BJ (cell line): ENCODE measurements at regions not wholly inside any gene's neighbourhood (a gene's known extent, or its start where the extent isn't known, plus 50 kb on each side); places are given as distances from the start of the nearest gene placed in this dataset.

Source experiments
- CTCF ChIA-PET: fragments of 350-600 bp; formaldehyde crosslinking; extraction: SDS; loops from one replicate; lab custom pipeline; 2021; ENCODE audit warnings: antibody characterized with exemption, inconsistent platforms; lab: Yijun Ruan, JAX
- POLR2A ChIA-PET: fragments of 300-600 bp; sonication (Branson Sonifier 250); formaldehyde crosslinking; extraction: SDS; loops from one replicate; lab custom pipeline; 2021; ENCODE audit warnings: antibody characterized with exemption; lab: Charles Lee
- DNase-seq: peaks from one replicate; pipeline ENCODE4 v3.0.0-alpha.2; 2011; ENCODE audit warnings: low read depth
- H3K27me3 ChIP-seq: 2 replicates; pipeline ENCODE4 v1.6.0; 2011; ENCODE audit warnings: low read length; ENCODE audit not compliant: control insufficient read depth, insufficient read depth
- H3K36me3 ChIP-seq: 2 replicates; pipeline ENCODE4 v1.5.1; 2011; ENCODE audit warnings: low read length; ENCODE audit not compliant: control insufficient read depth, insufficient read depth
- H3K4me3 ChIP-seq: 2 replicates; pipeline ENCODE4 v1.5.1; 2011; ENCODE audit warnings: low read depth, mild to moderate bottlenecking, control low read depth, low read length
- TF ChIP-seq, protein P1 (sequence below): IDR thresholded peaks from 2 replicates; pipeline ENCODE4 v1.5.1; 2011; ENCODE audit warnings: low read depth, mild to moderate bottlenecking, control low read depth, inconsistent platforms, low read length, moderate library complexity; ENCODE audit not compliant: insufficient read depth

DNA sequence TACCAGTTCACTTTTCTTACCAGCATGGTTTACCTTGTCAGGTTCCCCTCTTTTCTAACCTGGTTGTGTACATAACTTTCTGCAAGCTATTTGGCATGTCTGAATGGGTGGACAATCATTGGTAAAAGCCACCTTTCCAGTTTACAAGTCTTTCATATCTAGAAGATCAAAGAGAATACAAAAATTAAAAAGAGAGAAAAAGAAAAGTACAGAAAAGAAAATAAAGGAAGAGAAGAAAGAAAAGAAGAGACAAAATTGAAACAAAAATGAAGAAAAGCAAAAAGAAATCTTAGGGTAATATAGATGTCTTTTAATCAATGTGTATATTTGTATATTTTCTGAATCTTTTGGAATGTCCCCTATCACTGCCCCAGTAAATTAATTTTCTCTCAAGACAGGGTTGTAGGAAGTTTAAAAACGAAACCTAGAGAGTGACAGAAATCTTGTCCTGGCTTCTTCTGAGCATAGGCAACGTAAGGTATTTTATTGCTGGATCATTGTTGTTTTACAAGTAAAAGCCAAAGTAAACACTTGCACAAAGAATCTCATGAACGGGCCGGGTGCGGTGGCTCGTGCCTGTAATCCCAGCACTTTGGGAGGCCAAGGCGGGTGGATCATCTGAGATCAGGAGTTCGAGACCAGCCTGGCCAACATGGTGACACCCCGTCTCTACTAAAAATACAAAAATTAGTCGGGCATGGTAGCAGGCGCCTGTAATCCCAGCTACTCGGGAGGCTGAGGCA, 98.7 kb upstream of the IFNE start:
- H3K36me3 ChIP-seq = no peaks in the 10 kb centered on the region
- ChIA-PET POLR2A (no interaction called here), CTCF (interaction anchor here (1.4 kb wide), 2 partner anchors 23 to 126 kb away, joined by 3 read pairs; no protein-coding TSS in a partner anchor)
- no peak overlapping the region for H3K4me3 ChIP-seq
- DNase-seq = no peak
- H3K27me3 ChIP-seq = no peaks in the 10 kb centered on the region
- TF ChIP-seq, protein P1, sequence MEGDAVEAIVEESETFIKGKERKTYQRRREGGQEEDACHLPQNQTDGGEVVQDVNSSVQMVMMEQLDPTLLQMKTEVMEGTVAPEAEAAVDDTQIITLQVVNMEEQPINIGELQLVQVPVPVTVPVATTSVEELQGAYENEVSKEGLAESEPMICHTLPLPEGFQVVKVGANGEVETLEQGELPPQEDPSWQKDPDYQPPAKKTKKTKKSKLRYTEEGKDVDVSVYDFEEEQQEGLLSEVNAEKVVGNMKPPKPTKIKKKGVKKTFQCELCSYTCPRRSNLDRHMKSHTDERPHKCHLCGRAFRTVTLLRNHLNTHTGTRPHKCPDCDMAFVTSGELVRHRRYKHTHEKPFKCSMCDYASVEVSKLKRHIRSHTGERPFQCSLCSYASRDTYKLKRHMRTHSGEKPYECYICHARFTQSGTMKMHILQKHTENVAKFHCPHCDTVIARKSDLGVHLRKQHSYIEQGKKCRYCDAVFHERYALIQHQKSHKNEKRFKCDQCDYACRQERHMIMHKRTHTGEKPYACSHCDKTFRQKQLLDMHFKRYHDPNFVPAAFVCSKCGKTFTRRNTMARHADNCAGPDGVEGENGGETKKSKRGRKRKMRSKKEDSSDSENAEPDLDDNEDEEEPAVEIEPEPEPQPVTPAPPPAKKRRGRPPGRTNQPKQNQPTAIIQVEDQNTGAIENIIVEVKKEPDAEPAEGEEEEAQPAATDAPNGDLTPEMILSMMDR = no peak

DNA sequence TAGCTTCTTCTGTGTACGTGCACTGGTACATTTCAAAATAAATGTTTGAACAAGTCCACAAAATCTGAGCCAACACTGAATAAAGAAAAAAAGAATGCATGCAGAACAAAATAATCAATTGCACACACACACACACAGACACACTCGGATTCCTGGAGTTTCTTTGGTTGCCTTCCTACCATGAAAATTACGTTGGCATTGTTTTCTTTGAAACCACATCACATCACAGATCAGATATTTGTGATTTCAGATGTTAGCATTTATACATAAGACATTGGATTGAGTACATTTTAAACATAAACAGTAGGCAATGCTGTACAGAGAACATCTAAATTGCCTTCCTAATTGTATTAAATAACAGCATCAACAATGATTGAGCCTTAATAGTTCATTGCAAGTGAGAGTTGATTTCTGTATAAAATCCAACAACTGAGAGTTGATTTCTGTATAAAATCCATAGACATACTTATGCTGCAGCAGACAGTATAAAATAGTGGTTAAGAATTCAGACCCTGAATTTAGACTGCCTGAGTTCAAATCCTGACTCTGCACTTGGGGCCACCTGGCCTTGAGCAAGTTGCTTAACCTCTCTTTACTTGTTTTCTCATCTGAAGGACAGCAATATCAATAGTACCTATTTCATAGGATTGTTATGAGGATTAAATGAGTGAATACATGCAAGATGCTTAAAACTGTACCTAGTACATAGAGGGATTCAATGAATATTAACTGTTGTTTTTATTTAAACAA, 101.7 kb upstream of the IFNE start:
- no peaks in the 10 kb centered on the region for H3K27me3 ChIP-seq
- POLR2A ChIA-PET = no interaction called here
- TF ChIP-seq, protein P1 = no peak
- DNase-seq = no peak
- CTCF ChIA-PET = interaction anchor here (0.6 to 1.3 kb wide), 3 partner anchors 129 to 204 kb away, joined by 3 to 4 read pairs (median 3); no protein-coding TSS in a partner anchor
- no peaks in the 10 kb centered on the region for H3K36me3 ChIP-seq
- H3K4me3 ChIP-seq = no peak overlapping the region

DNA sequence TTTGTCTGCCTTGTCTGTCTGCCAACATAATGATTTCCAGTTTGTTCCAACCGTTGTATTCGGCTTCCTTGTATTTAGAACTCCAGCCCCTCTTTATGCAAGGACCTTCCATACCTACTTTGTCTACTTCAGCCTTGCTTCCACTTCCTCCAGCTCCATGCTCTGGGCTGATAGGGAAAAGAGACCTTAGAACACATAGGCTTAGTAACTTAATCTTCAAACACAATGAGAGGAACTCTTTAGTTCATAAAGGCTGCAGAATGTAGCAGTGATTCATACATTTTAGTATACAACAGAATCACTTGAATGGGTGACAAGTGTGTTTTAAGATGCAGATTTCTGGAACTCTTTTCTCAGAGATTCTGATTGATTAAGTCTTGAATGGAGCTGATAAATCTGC, 102.8 kb upstream of the IFNE start:
- TF ChIP-seq, protein P1 = no peak
- DNase-seq = no peak
- no peak overlapping the region for H3K4me3 ChIP-seq
- no peaks in the 10 kb centered on the region for H3K27me3 ChIP-seq
- ChIA-PET POLR2A (no interaction called here), CTCF (interaction anchor here (1.2 to 1.3 kb wide), 2 partner anchors 130 to 203 kb away, joined by 3 read pairs; no protein-coding TSS in a partner anchor)
- H3K36me3 ChIP-seq = no peaks in the 10 kb centered on the region

DNA sequence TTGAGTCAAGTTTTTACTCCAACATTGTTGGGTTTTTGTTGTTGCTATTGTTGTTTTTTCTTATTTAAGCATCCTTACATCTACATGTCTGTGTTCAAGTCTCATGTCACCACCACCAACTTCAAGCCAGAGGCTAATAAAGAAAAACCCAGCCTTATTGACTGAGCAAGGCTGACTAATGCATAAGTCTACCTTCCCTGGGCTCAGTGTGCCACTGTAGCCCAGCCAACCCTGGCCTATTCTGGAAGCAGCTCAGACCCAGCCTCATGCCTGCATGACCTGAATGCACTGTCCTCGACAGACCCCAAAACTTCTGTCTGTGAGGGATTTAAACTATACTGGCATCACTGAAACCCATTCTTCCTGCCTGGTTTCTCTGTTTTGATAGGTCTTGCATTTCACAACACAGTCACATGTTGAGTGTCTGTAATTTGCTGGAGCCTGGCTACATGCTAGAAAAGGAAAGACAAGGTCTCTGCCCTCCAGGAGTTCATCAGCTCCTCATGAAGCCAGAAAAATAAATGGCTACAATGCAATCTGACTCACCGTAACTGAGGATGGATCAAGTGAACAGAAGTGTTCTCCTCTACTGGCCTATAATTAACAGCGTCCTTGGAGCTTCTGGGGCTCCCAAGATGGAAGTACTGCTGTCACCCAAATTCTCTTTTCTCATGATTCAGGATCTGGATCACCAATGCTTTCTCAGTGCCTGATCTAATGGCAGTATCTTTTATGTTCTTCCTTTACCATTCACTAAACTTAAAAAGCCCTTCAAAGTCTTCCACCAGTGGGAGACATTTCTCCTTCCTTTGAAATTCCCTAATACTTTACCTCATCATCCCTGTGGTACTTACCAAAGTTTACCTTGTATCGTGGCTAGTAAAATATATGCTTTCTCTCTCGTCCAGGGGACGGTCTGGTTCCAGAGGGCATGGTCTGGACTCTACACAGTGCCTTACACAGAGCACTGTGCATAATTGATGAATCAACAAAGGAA, 103.9 kb upstream of the IFNE start:
- DNase-seq = no peak
- H3K27me3 ChIP-seq = no peaks in the 10 kb centered on the region
- H3K36me3 ChIP-seq = no peaks in the 10 kb centered on the region
- TF ChIP-seq, protein P1 = peak; percentile 37; the same call in 1 of the 2 replicates
- POLR2A ChIA-PET = no interaction called here
- no peak overlapping the region for H3K4me3 ChIP-seq
- CTCF ChIA-PET = interaction anchor here (0.8 kb wide), 2 partner anchors 123 to 202 kb away, joined by 3 to 5 read pairs; no protein-coding TSS in a partner anchor
